HG03521 (cell line): ENCODE measurements at regions not wholly inside any gene's neighbourhood (a gene's known extent, or its start where the extent isn't known, plus 50 kb on each side); places are given as distances from the start of the nearest gene placed in this dataset.

Experiments
- ATAC-seq: cut with Tn5 transposase; IDR thresholded peaks from one replicate; pipeline ENCODE4 v1.9.1; 2021; ENCODE audit warnings: mild to moderate bottlenecking, moderate library complexity; ENCODE audit not compliant: unreplicated experiment

DNA sequence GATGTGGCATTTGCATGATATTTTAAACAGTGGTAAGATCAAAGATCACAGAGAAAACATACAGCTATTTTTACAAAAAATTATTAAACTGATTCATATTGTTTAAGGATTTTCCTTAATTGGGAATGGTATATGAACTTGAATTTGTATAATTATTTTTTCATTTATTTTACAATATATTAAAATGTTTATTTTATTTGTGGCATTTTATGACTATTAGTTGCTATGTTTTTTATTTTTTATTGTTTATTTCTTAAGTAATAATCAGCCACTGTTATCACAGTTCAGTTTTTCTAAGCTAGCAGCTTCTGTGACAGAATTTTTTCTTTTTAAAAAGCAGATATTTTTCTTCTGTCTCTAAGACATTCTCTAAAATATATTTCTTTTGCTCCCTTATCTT, 387.0 kb upstream of the KHDRBS2 start:
- ATAC-seq: no peak

DNA sequence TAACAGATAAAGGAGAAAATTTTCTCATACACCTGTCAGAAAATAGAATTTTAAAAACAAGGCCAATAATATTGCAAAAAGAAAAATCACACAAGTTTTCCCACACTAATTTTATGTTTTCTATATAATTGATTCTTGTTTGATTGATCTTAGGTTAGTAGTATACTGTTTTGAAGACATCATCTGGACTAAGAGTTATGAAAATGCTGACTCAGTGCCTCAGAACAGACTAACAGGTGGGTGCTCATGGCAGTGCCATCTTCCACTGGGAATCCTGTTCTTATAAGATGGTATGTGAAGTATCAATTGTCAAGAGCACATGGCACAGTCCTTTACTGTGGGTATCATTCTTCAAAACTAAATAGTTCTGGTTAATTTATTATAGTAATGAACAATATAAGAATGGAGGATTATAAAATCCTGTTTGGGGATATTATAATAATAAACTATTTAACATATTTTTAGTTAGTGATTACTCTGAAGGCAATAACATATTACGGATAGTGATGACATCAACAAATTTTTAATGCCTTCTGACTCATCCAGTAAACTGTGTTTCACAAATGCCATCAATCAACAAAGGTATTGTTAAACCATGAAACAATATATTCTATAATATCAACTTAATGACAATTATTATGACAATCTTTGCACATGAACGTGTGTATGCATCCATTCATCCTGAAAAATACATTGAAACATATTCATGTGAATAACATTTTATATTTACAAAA, 384.6 kb upstream of the KHDRBS2 start:
- ATAC-seq: no peak

GRCh38 chr6:62669831-62670230, 383.8 kb upstream of the KHDRBS2 start:
- no peak for ATAC-seq

DNA sequence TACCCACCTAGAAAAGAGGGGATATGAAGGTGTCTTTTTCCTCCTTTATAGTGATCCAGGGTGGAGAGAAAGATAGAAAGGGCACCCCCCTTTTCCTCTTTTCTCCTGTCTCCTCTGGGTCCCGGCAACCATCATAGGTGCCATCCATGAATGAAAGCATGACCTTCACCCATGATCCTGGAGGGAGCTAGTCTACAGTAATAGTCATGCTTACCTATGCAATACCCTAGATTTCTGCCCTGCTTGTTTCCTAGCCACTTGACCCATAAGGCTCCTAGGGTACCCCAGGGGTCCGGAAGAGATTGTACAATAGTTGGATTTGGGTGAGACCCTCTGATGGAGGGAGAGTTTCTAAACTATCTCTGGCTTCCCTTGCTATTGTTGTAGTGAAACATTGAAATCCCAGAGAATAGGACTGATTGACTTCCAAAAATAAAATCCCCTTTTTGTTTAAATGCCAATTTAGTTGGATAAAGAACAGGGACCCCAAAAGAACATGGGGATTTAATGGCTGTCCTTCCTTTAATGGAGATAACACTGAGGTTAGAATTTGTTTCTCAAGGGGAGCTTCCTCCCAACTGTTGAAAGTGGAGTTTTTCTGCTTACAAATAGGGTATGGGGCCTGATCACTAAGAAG, 366.8 kb upstream of the KHDRBS2 start:
- ATAC-seq: no peak

DNA sequence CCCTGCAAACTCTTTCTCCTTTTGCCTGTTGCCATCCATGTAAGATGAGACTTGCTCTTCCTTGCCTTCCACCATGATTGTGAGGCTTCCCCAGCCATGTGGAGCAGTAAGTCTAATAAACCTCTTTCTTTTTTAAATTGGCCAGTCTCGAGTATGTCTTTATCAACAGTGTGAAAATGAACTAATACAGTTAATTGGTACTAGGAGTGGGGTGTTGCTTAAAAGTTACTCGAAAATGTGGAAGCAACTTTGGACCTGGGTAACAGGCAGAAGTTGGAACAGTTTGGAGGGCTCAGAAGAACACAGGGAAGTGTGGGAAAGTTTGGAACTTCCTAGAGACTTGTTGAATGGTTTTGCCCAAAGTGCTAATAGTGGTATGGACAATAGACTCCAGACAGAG, 359.2 kb upstream of the KHDRBS2 start:
- no peak for ATAC-seq

DNA sequence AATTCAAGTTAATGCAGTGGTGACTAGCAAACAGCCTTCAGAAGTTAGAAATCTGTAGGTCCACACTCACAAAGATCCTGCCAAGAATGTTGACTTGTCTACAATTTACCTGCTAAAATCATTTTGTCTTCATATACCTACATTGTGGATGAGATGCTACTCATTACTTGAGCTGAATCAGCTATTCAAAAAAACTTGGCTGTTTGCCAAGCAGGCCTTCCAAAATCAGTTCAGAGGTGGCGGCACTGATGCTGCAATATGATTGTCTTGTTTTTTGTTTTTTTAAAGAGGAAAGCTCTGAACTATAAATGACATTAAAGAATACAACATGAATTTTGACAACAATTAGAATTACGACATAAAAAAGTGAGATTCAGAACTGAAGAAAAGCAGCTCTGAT, 354.7 kb upstream of the KHDRBS2 start:
- no peak for ATAC-seq

DNA sequence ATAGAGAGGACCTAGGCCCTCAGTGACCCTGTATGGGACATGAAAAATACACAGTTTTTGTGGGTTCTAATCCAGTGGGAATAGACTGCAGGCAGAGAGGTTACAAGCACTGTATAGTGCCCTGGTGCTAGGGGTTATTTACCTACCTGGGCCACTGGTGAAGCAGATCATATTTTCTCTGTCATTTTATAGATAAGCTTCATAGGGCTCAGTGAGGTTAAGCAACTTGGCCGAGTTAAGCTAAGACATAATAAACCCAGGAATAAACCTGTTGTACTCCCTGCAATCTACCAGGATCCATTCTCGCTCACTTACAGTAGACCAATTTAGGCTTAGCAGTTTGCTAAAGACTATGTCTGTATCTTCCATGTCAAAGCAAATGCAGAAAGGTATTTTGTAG, 340.6 kb upstream of the KHDRBS2 start:
- no peak for ATAC-seq

GRCh38 chr6:62623846-62624532, 338.0 kb upstream of the KHDRBS2 start:
- ATAC-seq: no peak

GRCh38 chr6:62615366-62616015, 329.5 kb upstream of the KHDRBS2 start:
- ATAC-seq: no peak

DNA sequence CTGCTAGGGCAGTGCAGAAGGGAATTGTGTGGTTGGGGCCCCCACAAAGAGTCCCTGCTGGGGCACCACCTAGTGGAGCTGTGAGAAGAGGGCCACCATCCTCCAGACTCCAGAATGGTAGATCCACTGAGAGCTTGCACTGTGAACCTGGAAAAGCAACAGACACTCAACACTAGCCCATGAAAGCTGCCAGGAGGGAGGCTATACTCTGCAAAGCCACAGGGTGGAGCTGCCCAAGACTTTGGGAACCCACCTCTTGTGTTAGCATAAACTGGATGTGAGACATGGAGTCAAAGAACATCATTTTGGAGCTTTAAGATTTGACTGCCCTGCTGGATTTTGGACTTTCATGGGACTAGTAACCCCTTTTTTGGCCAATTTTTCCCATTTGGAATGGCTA, 328.4 kb upstream of the KHDRBS2 start:
- no peak for ATAC-seq

DNA sequence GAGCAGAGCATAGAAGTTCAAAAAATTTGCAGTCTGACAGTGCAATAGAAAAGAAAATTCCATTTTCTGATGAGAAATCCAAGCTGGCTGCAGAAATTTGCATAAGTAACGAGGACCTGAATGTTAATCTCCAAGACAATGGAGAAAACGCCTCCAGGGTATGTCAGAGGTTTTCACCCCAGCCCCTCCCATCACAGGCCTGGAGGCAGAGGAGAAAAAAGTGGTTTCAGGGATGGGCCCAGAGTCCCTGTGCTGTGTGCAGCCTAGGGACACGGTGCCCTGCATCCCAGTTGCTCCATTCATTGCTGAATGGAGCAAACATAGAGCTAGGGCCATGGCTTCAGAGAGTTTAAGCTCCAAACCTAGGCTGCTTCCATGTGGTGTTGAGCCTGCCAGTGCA, 327.9 kb upstream of the KHDRBS2 start:
- ATAC-seq: no peak

DNA sequence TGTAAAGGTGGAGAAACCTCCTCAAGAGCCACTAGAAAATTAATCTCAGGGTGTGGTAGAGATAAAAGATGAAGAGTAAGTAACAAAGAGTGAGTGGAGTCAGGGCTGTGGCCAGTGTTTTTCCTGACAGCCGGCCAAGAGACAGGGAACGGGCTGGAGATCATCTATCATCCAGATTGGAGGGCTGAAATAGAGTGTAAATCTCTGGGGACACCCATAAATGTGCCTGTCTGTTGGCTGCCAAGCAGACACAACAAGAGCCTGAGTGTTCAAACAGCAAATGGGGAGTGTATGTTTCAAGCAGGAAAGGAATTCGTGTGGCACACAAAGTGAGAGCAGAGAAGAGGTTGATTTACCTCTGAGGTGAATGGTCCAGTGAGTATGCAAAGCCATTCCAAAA, 326.4 kb upstream of the KHDRBS2 start:
- ATAC-seq: no peak

- no peak for ATAC-seq
These were observed 284.3 kb upstream of the KHDRBS2 start for GRCh38 chr6:62570372-62570771.

DNA sequence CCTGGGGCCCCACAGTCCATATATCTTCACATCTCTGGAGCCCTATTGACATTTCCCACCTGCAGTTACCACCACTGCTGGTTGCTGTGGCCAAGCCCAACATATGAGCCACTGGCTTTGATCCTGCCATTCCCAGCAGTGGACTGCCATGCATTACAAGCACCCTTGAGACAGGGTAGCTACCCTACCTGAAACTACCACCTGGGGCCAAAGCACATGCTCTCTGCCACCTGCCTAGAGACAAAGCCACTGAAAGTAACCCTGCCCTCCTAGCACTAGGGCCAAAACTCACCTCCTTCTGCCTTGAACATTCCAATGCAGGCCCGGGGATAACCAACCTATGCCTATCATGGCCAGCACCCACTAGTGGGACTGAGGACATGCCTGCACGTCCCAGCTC, 255.5 kb upstream of the KHDRBS2 start:
- ATAC-seq: no peak

DNA sequence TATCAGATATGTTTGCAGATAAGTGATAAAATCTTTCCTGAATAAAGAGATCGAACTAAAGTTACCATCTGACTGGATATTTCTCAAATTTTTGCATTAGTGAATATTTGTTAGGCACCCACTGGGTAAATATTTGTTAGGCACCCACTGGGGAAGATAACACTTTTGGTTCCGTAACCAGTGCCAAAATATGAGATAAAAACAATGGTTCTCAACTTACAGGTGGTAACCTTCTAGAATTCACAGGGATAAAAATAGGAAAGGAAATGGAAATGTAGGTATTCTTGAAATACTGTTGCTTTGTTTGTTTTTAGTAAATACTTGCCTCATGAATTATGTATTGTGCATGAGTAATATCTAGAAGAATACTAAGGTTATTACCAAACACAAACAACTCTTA, 245.0 kb upstream of the KHDRBS2 start:
- no peak for ATAC-seq

DNA sequence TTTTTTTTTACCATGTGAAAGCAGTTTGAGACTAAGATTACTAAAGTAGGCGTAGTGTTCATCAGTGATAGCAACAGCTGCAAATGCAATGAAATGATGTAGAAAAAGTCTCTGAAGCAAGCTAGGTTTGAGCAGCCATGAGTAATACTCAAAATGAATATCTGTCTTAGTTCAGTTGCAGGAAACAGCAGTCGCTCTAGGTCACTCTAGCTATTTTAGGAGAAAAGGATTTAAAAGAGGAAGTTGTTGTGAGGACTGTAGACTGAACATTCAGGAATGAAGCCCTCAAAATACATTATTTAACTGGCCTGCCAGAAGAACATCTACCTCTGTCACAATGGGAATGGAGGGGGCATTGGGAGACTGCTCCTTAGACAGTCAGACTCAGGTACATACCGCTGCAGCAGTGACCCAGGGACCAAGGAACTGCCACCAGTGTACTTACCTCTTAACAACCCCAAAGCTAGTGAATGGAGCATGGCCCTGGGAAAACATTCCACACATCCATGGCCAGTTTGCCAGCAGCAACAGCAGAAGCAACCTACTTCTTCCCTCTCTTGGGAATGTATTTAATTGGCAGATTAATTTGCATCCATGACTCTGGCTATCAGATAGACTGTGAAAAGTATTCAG, 243.0 kb upstream of the KHDRBS2 start:
- ATAC-seq: no peak

DNA sequence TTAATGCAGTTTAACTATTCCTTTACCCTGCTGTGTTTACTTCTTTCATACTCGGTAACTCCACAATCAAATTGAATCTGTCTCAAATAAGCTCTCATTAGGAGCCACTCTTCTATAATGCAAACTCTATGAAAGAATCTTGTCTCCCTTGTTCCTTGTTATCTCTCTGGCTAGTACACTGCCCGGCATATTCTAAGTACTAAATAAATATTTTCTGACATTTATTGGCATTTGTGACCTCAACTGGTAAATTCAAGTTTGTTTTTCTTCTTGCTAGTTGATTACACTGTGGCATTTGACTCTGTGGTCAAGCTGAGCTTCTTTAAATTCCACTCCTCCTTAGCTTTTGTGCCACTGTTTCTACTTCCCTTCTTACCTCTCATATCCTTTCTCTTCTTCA, 237.6 kb upstream of the KHDRBS2 start:
- no peak for ATAC-seq

DNA sequence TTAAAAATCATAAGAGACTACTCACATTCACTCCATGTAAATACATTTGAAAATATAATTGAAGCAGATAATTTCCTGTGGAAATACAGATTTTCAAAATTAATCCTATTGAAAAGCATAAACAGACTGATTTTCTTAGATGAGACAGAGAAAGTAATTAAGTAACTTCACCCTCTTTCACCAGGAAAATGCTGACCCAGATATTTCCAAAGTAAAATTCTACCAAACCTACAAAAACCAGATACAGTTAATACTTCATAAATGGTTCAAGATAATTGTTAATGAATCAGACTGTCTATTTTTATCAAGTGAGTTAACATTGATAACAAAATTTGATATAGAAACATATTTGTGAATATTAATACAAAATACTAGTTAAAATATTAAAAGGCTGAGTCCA, 233.5 kb upstream of the KHDRBS2 start:
- ATAC-seq: no peak

GRCh38 chr6:62516291-62517141, 230.5 kb upstream of the KHDRBS2 start:
- ATAC-seq: no peak

DNA sequence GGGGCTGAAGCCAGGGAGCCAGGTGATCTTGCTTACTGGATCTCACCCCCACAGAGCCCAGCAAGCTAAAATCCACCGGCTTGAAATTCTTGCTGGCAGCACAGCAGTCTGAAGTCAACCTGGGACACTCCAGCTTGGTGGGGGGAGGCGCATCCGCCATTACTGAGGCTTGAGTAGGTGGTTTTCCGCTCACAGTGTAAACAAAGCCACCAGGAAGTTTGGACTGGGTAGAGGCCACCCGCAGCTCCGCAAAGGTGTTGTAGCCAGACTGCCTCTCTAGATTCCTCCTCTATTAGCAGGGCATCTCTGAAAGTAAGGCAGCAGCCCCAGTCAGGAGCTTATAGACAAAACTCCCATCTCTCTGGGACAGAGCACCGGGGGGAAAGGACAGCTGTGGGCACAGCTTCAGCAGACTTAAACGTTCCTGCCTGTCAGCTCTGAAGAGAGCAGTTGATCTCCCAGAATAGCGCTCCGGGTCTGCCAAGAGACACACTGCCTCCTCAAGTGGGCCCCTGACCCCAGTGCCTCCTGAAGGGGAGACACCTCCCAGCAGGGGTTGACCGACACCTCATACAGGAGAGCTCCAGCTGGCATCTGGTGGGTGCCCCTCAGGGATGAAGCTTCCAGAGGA, 206.3 kb upstream of the KHDRBS2 start:
- no peak for ATAC-seq
